ENCODE measurements at regions not wholly inside any gene's neighbourhood (a gene's known extent, or its start where the extent isn't known, plus 50 kb on each side); places are given as distances from the start of the nearest gene placed in this dataset.

- H3K36me3 Mint-ChIP-seq = no peaks in the 10 kb centered on the region
- DNase-seq = no peak
- H3K27me3 Mint-ChIP-seq (ENCODE audit: low read depth in 3 of 3) = peaks cover 0 to 6% (median 3%) of the 10 kb centered on the region in 3 donors
- H3K4me3 Mint-ChIP-seq = no peak overlapping the region
- no peak overlapping the region for H3K27ac Mint-ChIP-seq
- no peaks in the 10 kb centered on the region for H3K4me1 Mint-ChIP-seq
- peaks cover 2 to 35% (median 5%) of the 10 kb centered on the region in 6 donors for H3K9me3 Mint-ChIP-seq
Measured at GRCh38 chr5:7000310-7000709, 287.1 kb downstream of the TENT4A start.

DNA sequence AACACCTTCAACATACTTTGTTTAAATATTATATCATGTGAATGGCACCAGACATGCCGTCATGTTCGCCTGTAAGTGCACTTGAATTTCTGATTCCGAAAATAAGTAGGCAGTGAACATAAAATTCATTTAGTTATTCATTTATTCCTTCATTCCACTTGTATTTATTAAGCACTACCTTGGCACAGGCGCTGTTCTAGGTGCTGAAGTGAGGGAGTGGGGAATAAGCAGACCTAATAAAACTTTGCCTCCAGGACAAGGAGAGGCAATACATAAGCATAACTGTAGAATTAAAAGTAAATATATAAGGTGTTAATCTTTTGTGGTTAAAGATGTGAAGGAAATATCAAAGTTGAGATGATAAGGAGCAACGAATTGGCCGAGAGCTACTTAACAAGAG is 297.4 kb downstream of the TENT4A start:
- no peaks in the 10 kb centered on the region for H3K4me1 Mint-ChIP-seq
- no peaks in the 10 kb centered on the region for H3K36me3 Mint-ChIP-seq
- no peak overlapping the region for H3K27ac Mint-ChIP-seq
- no peak for DNase-seq
- no peak overlapping the region for H3K4me3 Mint-ChIP-seq
- peaks cover 0 to 3% (median 0%) of the 10 kb centered on the region in 3 donors for H3K27me3 Mint-ChIP-seq (ENCODE audit: low read depth in 3 of 3)
- H3K9me3 Mint-ChIP-seq = peaks cover 0 to 5% (median 3%) of the 10 kb centered on the region in 6 donors

DNA sequence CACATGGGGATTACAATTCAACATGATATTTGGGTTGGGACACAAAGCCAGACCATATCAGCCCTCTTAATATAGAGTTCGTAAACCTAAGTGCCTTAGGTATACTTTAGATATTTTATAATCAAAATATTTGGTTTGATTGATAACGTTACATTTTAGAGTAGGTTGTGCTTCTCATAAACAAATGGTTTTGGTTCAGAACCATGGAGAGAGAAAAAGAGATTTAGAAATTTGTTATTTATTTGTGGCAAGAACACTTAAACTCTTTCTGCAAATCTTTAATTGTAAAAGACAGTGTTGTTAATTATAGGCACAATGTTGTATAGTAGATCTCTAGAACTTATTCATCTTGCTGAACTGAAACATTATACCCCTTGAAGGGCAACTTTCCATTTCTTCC is 298.8 kb downstream of the TENT4A start:
- Mint-ChIP-seq H3K36me3 (no peaks in the 10 kb centered on the region), H3K27ac (no peak overlapping the region), H3K27me3 (ENCODE audit: low read depth in 3 of 3) (peaks cover 0 to 3% (median 0%) of the 10 kb centered on the region in 3 donors), H3K4me3 (no peak overlapping the region), H3K4me1 (no peaks in the 10 kb centered on the region), H3K9me3 (peaks cover 0 to 6% (median 3%) of the 10 kb centered on the region in 6 donors)
- DNase-seq = no peak

GRCh38 chr5:7014611-7015010 is 301.4 kb downstream of the TENT4A start:
- DNase-seq = no peak
- H3K4me1 Mint-ChIP-seq = no peaks in the 10 kb centered on the region
- H3K9me3 Mint-ChIP-seq = peaks cover 0 to 13% (median 2%) of the 10 kb centered on the region in 6 donors
- H3K27me3 Mint-ChIP-seq (ENCODE audit: low read depth in 3 of 3) = peaks cover 0 to under 1% (median 0%) of the 10 kb centered on the region in 3 donors
- no peak overlapping the region for H3K27ac Mint-ChIP-seq
- no peak overlapping the region for H3K4me3 Mint-ChIP-seq
- no peaks in the 10 kb centered on the region for H3K36me3 Mint-ChIP-seq

- no peak overlapping the region for H3K4me3 Mint-ChIP-seq
- peaks cover 2 to 18% (median 6%) of the 10 kb centered on the region in 6 donors for H3K9me3 Mint-ChIP-seq
- DNase-seq = no peak
- H3K27me3 Mint-ChIP-seq (ENCODE audit: low read depth in 3 of 3) = peaks cover 0 to 2% (median 0%) of the 10 kb centered on the region in 3 donors
- no peak overlapping the region for H3K27ac Mint-ChIP-seq
- no peaks in the 10 kb centered on the region for H3K4me1 Mint-ChIP-seq
- no peaks in the 10 kb centered on the region for H3K36me3 Mint-ChIP-seq
Measured at GRCh38 chr5:7015586-7016256, 302.5 kb downstream of the TENT4A start.

- Mint-ChIP-seq H3K9me3 (peaks cover 7 to 32% (median 14%) of the 10 kb centered on the region in 6 donors), H3K4me1 (no peaks in the 10 kb centered on the region), H3K4me3 (no peak overlapping the region), H3K36me3 (no peaks in the 10 kb centered on the region), H3K27me3 (ENCODE audit: low read depth in 3 of 3) (peaks cover 0 to 2% (median 0%) of the 10 kb centered on the region in 3 donors), H3K27ac (no peak overlapping the region)
- no peak for DNase-seq
Measured at GRCh38 chr5:7016999-7017747, 303.9 kb downstream of the TENT4A start.

DNA sequence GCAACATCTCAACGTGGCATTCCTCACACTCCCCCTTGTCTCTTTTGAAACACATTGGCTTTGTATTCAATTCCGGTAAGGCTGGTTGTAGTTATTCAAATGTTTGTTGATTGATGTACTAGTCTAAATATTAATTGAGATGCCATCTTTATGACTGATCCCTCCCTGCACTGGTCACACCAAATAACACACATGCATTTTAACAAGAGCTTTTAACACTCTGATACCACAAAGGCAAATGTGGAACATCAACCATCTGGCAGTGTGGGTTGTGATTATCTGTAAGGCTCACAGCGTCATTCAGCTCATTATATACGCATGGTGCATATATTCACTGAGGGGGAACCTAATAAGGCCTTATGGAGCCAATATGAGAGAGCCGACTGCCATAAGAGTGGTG is 305.0 kb downstream of the TENT4A start:
- Mint-ChIP-seq H3K4me1 (no peaks in the 10 kb centered on the region), H3K36me3 (no peaks in the 10 kb centered on the region), H3K9me3 (peaks cover 14 to 39% (median 21%) of the 10 kb centered on the region in 6 donors), H3K27me3 (ENCODE audit: low read depth in 3 of 3) (peaks cover 0 to 2% (median 0%) of the 10 kb centered on the region in 3 donors), H3K27ac (no peak overlapping the region), H3K4me3 (no peak overlapping the region)
- no peak for DNase-seq

DNA sequence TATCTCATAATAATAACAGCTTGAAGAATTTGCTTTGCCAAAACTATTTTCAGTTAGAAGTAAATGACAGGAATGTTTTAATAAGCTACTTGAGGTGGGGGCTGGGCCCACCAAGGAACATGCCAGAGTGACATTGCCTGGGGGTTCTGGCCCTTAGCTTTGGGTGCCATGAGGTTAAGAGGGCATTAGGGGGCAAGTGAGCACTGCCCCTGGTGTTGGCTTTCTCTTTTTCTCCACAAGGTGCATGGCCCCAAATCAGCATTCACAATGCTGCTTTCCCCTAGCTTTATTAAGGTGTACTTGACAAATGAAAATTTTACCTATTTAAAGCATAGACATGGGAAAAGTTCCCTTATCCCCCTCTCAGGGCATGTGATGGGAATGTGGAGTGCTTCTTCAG is 305.4 kb downstream of the TENT4A start:
- Mint-ChIP-seq H3K27me3 (ENCODE audit: low read depth in 3 of 3) (peaks cover 0 to 2% (median 0%) of the 10 kb centered on the region in 3 donors), H3K36me3 (no peaks in the 10 kb centered on the region), H3K9me3 (peaks cover 18 to 43% (median 25%) of the 10 kb centered on the region in 6 donors), H3K4me1 (no peaks in the 10 kb centered on the region), H3K4me3 (no peak overlapping the region), H3K27ac (no peak overlapping the region)
- DNase-seq = no peak

- H3K27me3 Mint-ChIP-seq (ENCODE audit: low read depth in 3 of 3) = peaks cover 0 to 2% (median 2%) of the 10 kb centered on the region in 3 donors
- H3K36me3 Mint-ChIP-seq = no peaks in the 10 kb centered on the region
- DNase-seq = no peak
- no peak overlapping the region for H3K27ac Mint-ChIP-seq
- no peaks in the 10 kb centered on the region for H3K4me1 Mint-ChIP-seq
- peaks cover 0 to 10% (median 4%) of the 10 kb centered on the region in 6 donors for H3K9me3 Mint-ChIP-seq
- H3K4me3 Mint-ChIP-seq = no peak overlapping the region
Measured at GRCh38 chr5:7036192-7036835, 323.1 kb downstream of the TENT4A start.

GRCh38 chr5:7039074-7039473 is 325.8 kb downstream of the TENT4A start:
- peaks cover 0 to 5% (median 2%) of the 10 kb centered on the region in 3 donors for H3K27me3 Mint-ChIP-seq (ENCODE audit: low read depth in 3 of 3)
- no peak overlapping the region for H3K4me3 Mint-ChIP-seq
- no peaks in the 10 kb centered on the region for H3K4me1 Mint-ChIP-seq
- peaks cover 0 to 17% (median 5%) of the 10 kb centered on the region in 6 donors for H3K9me3 Mint-ChIP-seq
- no peaks in the 10 kb centered on the region for H3K36me3 Mint-ChIP-seq
- H3K27ac Mint-ChIP-seq = no peak overlapping the region
- no peak for DNase-seq

- no peak for DNase-seq
- Mint-ChIP-seq H3K4me3 (no peak overlapping the region), H3K36me3 (no peaks in the 10 kb centered on the region), H3K4me1 (no peaks in the 10 kb centered on the region), H3K27ac (no peak overlapping the region), H3K27me3 (ENCODE audit: low read depth in 3 of 3) (peaks cover 0 to 8% (median 2%) of the 10 kb centered on the region in 3 donors), H3K9me3 (peaks cover 0 to 17% (median 5%) of the 10 kb centered on the region in 6 donors)
Measured at GRCh38 chr5:7040111-7040510, 326.9 kb downstream of the TENT4A start.

DNA sequence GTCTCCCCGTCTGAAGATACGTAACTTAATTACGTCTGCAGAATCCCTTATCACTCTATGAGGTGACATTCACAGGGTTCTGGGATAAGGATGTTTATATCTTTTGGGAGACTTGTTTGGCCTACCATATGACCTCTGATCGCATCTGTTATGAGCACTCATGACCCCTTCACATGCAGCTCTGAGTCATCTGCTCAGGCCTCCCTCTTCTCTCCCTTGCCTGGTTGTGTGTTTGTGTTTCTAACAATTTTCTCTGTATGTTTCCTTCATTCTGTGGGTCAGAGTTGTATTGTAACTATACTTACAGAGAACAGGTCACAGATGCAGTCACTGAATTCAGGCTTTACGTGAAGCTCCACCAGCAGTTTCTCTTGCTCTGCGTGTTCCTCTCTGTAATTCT is 330.6 kb downstream of the TENT4A start:
- H3K4me3 Mint-ChIP-seq = no peak overlapping the region
- no peaks in the 10 kb centered on the region for H3K36me3 Mint-ChIP-seq
- H3K27me3 Mint-ChIP-seq (ENCODE audit: low read depth in 3 of 3) = peaks cover 0 to 8% (median 0%) of the 10 kb centered on the region in 3 donors
- no peak for DNase-seq
- H3K9me3 Mint-ChIP-seq = peaks cover 0 to 17% (median 4%) of the 10 kb centered on the region in 6 donors
- no peak overlapping the region for H3K27ac Mint-ChIP-seq
- H3K4me1 Mint-ChIP-seq = no peaks in the 10 kb centered on the region

- Mint-ChIP-seq H3K27ac (no peak overlapping the region), H3K9me3 (peaks cover 0 to 4% (median under 1%) of the 10 kb centered on the region in 6 donors), H3K27me3 (ENCODE audit: low read depth in 3 of 3) (peaks cover 0 to 6% (median 2%) of the 10 kb centered on the region in 3 donors), H3K4me1 (no peaks in the 10 kb centered on the region), H3K4me3 (no peak overlapping the region), H3K36me3 (no peaks in the 10 kb centered on the region)
- no peak for DNase-seq
Measured at GRCh38 chr5:7047511-7048261, 334.5 kb downstream of the TENT4A start.
